Skeletal muscle satellite cell (primary cell): ENCODE measurements at regions not wholly inside any gene's neighbourhood (a gene's known extent, or its start where the extent isn't known, plus 50 kb on each side); places are given as distances from the start of the nearest gene placed in this dataset.

Experiments
- H3K27me3 ChIP-seq: 2 replicates; pipeline ENCODE4 v1.7.0; 2013; ENCODE audit warnings: low read length; ENCODE audit not compliant: control insufficient read depth, insufficient read depth
- H3K36me3 ChIP-seq: 2 replicates; pipeline ENCODE4 v1.7.0; 2013; ENCODE audit warnings: mild to moderate bottlenecking, control low read depth, low read length; ENCODE audit not compliant: insufficient read depth
- H3K4me1 ChIP-seq: 2 replicates; pipeline ENCODE4 v1.7.0; 2013; ENCODE audit warnings: low read length; ENCODE audit not compliant: control insufficient read depth, insufficient read depth
- H3K4me2 ChIP-seq: 2 replicates; pipeline ENCODE4 v1.7.0; 2013; ENCODE audit warnings: mild to moderate bottlenecking, low read length
- H3K4me3 ChIP-seq: 2 replicates; pipeline ENCODE4 v1.7.0; 2013; ENCODE audit warnings: low read length
- H3K9ac ChIP-seq: 2 replicates; pipeline ENCODE4 v1.7.0; 2013; ENCODE audit warnings: mild to moderate bottlenecking, low read depth, low read length, moderate library complexity
- H3K9me3 ChIP-seq: replicated peaks from 2 replicates; pipeline ENCODE4 v1.7.0; 2013; ENCODE audit warnings: mild to moderate bottlenecking, control low read depth, low read length

GRCh38 chr18:41436772-41437171, 518.3 kb upstream of the PIK3C3 start:
- no peaks in the 10 kb centered on the region for H3K4me1 ChIP-seq
- H3K36me3 ChIP-seq: no peaks in the 10 kb centered on the region
- no peak overlapping the region for H3K4me3 ChIP-seq
- no peaks in the 10 kb centered on the region for H3K27me3 ChIP-seq
- H3K9me3 ChIP-seq: no peaks in the 10 kb centered on the region
- no peak overlapping the region for H3K9ac ChIP-seq
- H3K4me2 ChIP-seq: no peak overlapping the region

GRCh38 chr18:41418598-41418997, 536.4 kb upstream of the PIK3C3 start:
- Histone ChIP-seq H3K36me3 (no peaks in the 10 kb centered on the region), H3K27me3 (no peaks in the 10 kb centered on the region), H3K9me3 (no peaks in the 10 kb centered on the region), H3K4me2 (no peak overlapping the region), H3K4me1 (no peaks in the 10 kb centered on the region), H3K4me3 (no peak overlapping the region), H3K9ac (no peak overlapping the region)

- H3K27me3 ChIP-seq: no peaks in the 10 kb centered on the region
- no peak overlapping the region for H3K4me2 ChIP-seq
- no peaks in the 10 kb centered on the region for H3K9me3 ChIP-seq
- no peak overlapping the region for H3K9ac ChIP-seq
- no peaks in the 10 kb centered on the region for H3K4me1 ChIP-seq
- H3K36me3 ChIP-seq: no peaks in the 10 kb centered on the region
- no peak overlapping the region for H3K4me3 ChIP-seq
These were observed 539.0 kb upstream of the PIK3C3 start for GRCh38 chr18:41416044-41416443.

GRCh38 chr18:41410006-41410405, 545.0 kb upstream of the PIK3C3 start:
- Histone ChIP-seq H3K27me3 (no peaks in the 10 kb centered on the region), H3K9me3 (no peaks in the 10 kb centered on the region), H3K36me3 (no peaks in the 10 kb centered on the region), H3K4me2 (no peak overlapping the region), H3K4me3 (no peak overlapping the region), H3K9ac (no peak overlapping the region), H3K4me1 (no peaks in the 10 kb centered on the region)

- H3K4me2 ChIP-seq: no peak overlapping the region
- H3K9ac ChIP-seq: no peak overlapping the region
- no peaks in the 10 kb centered on the region for H3K36me3 ChIP-seq
- no peaks in the 10 kb centered on the region for H3K27me3 ChIP-seq
- no peaks in the 10 kb centered on the region for H3K4me1 ChIP-seq
- no peak overlapping the region for H3K4me3 ChIP-seq
- no peaks in the 10 kb centered on the region for H3K9me3 ChIP-seq
These were observed 548.2 kb upstream of the PIK3C3 start for GRCh38 chr18:41406834-41407233.

GRCh38 chr18:41396861-41397260, 558.2 kb upstream of the PIK3C3 start:
- Histone ChIP-seq H3K4me3 (no peak overlapping the region), H3K4me2 (no peak overlapping the region), H3K9ac (no peak overlapping the region), H3K9me3 (no peaks in the 10 kb centered on the region), H3K4me1 (no peaks in the 10 kb centered on the region), H3K27me3 (no peaks in the 10 kb centered on the region), H3K36me3 (no peaks in the 10 kb centered on the region)

GRCh38 chr18:41396211-41396610, 558.8 kb upstream of the PIK3C3 start:
- H3K27me3 ChIP-seq: no peaks in the 10 kb centered on the region
- no peak overlapping the region for H3K4me3 ChIP-seq
- H3K9ac ChIP-seq: no peak overlapping the region

GRCh38 chr18:41395695-41396094, 559.3 kb upstream of the PIK3C3 start:
- Histone ChIP-seq H3K27me3 (no peaks in the 10 kb centered on the region), H3K4me1 (no peaks in the 10 kb centered on the region), H3K9me3 (no peaks in the 10 kb centered on the region), H3K4me2 (no peak overlapping the region), H3K9ac (no peak overlapping the region), H3K36me3 (no peaks in the 10 kb centered on the region), H3K4me3 (no peak overlapping the region)

More at GRCh38 chr18:41396211-41396610, 558.8 kb upstream of the PIK3C3 start:
- Histone ChIP-seq H3K4me2 (no peak overlapping the region), H3K36me3 (no peaks in the 10 kb centered on the region), H3K9me3 (no peaks in the 10 kb centered on the region), H3K4me1 (no peaks in the 10 kb centered on the region)

GRCh38 chr18:41391616-41392595, 563.1 kb upstream of the PIK3C3 start:
- H3K4me1 ChIP-seq: no peaks in the 10 kb centered on the region
- no peaks in the 10 kb centered on the region for H3K36me3 ChIP-seq
- no peaks in the 10 kb centered on the region for H3K9me3 ChIP-seq
- peak overlapping the region; percentile 79 for H3K4me2 ChIP-seq
- peak overlapping the region; percentile 65 for H3K4me3 ChIP-seq
- H3K9ac ChIP-seq: peak overlapping the region; percentile 77
- peaks cover 11% of the 10 kb centered on the region for H3K27me3 ChIP-seq

GRCh38 chr18:41390309-41390708, 564.7 kb upstream of the PIK3C3 start:
- H3K4me2 ChIP-seq: no peak overlapping the region
- peaks cover 11% of the 10 kb centered on the region for H3K27me3 ChIP-seq
- H3K4me3 ChIP-seq: no peak overlapping the region
- H3K9ac ChIP-seq: no peak overlapping the region
- H3K9me3 ChIP-seq: no peaks in the 10 kb centered on the region
- no peaks in the 10 kb centered on the region for H3K36me3 ChIP-seq
- H3K4me1 ChIP-seq: no peaks in the 10 kb centered on the region

- Histone ChIP-seq H3K4me1 (no peaks in the 10 kb centered on the region), H3K36me3 (no peaks in the 10 kb centered on the region), H3K4me3 (no peak overlapping the region), H3K9me3 (no peaks in the 10 kb centered on the region), H3K4me2 (peak overlapping the region; percentile 27), H3K9ac (peak overlapping the region; percentile 6), H3K27me3 (no peaks in the 10 kb centered on the region)
These were observed 576.4 kb upstream of the PIK3C3 start for GRCh38 chr18:41378598-41378997.

- H3K4me1 ChIP-seq: no peaks in the 10 kb centered on the region
- H3K9me3 ChIP-seq: no peaks in the 10 kb centered on the region
- H3K27me3 ChIP-seq: no peaks in the 10 kb centered on the region
- H3K9ac ChIP-seq: no peak overlapping the region
- H3K36me3 ChIP-seq: no peaks in the 10 kb centered on the region
- H3K4me2 ChIP-seq: no peak overlapping the region
- H3K4me3 ChIP-seq: no peak overlapping the region
These were observed 581.4 kb upstream of the PIK3C3 start for GRCh38 chr18:41373612-41374011.
